BJ (cell line): ENCODE measurements at regions not wholly inside any gene's neighbourhood (a gene's known extent, or its start where the extent isn't known, plus 50 kb on each side); places are given as distances from the start of the nearest gene placed in this dataset.

Experiments used
- CTCF ChIA-PET: fragments of 350-600 bp; formaldehyde crosslinking; extraction: SDS; loops from one replicate; lab custom pipeline; 2021; ENCODE audit warnings: antibody characterized with exemption, inconsistent platforms; lab: Yijun Ruan, JAX
- POLR2A ChIA-PET: fragments of 300-600 bp; sonication (Branson Sonifier 250); formaldehyde crosslinking; extraction: SDS; loops from one replicate; lab custom pipeline; 2021; ENCODE audit warnings: antibody characterized with exemption; lab: Charles Lee
- DNase-seq: peaks from one replicate; pipeline ENCODE4 v3.0.0-alpha.2; 2011; ENCODE audit warnings: low read depth
- H3K27me3 ChIP-seq: 2 replicates; pipeline ENCODE4 v1.6.0; 2011; ENCODE audit warnings: low read length; ENCODE audit not compliant: control insufficient read depth, insufficient read depth
- H3K36me3 ChIP-seq: 2 replicates; pipeline ENCODE4 v1.5.1; 2011; ENCODE audit warnings: low read length; ENCODE audit not compliant: control insufficient read depth, insufficient read depth
- H3K4me3 ChIP-seq: 2 replicates; pipeline ENCODE4 v1.5.1; 2011; ENCODE audit warnings: low read depth, mild to moderate bottlenecking, control low read depth, low read length
- TF ChIP-seq, protein P1 (sequence below): IDR thresholded peaks from 2 replicates; pipeline ENCODE4 v1.5.1; 2011; ENCODE audit warnings: low read depth, mild to moderate bottlenecking, control low read depth, inconsistent platforms, low read length, moderate library complexity; ENCODE audit not compliant: insufficient read depth

DNA sequence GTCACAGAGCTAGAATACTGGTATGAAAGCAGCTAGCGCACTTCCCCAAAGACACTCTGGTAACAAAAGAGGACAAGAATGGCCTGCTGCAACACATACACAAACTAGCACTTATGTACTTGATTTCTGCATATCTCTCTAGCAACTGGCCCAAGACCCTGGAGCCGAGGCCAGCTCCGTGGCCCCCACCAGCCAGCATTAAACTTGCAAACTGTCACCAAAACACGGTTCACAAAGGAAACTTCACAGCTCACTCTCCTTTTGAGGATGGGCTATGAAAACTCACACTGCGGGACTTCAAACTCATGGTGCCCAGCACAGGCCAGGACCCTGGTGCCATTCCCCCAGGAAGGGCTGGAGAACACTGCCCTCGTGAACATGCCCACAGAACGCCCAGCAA, 115.9 kb upstream of the RPS6KA2 start:
- ChIA-PET CTCF (interaction anchor here (1.0 kb wide), 2 partner anchors 32 to 34 kb away, joined by 3 to 4 read pairs; no protein-coding TSS in a partner anchor), POLR2A (no interaction called here)
- DNase-seq = no peak

DNA sequence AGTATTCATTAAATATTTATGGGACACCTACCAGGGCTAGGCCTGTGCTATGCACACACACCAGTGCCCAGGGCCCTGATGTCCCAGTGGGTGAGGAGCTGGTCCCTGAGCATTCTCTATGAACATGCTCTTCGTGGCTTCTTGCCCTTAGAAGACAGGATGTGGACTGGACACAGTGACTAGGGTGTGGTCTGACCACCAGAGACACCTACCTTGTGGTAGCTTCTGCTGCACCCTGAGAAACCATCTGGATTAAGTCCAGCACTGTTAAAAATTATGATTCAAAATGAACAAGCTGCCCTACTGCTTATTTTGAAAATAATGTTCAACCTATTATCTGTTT, 112.9 kb upstream of the RPS6KA2 start:
- no peaks in the 10 kb centered on the region for H3K36me3 ChIP-seq
- CTCF ChIA-PET = interaction anchor here (0.6 to 0.8 kb wide), 2 partner anchors 63 to 230 kb away, joined by 3 to 4 read pairs; no protein-coding TSS in a partner anchor
- H3K27me3 ChIP-seq = no peaks in the 10 kb centered on the region
- TF ChIP-seq, protein P1, sequence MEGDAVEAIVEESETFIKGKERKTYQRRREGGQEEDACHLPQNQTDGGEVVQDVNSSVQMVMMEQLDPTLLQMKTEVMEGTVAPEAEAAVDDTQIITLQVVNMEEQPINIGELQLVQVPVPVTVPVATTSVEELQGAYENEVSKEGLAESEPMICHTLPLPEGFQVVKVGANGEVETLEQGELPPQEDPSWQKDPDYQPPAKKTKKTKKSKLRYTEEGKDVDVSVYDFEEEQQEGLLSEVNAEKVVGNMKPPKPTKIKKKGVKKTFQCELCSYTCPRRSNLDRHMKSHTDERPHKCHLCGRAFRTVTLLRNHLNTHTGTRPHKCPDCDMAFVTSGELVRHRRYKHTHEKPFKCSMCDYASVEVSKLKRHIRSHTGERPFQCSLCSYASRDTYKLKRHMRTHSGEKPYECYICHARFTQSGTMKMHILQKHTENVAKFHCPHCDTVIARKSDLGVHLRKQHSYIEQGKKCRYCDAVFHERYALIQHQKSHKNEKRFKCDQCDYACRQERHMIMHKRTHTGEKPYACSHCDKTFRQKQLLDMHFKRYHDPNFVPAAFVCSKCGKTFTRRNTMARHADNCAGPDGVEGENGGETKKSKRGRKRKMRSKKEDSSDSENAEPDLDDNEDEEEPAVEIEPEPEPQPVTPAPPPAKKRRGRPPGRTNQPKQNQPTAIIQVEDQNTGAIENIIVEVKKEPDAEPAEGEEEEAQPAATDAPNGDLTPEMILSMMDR = no peak
- H3K4me3 ChIP-seq = no peak overlapping the region
- DNase-seq = no peak
- POLR2A ChIA-PET = no interaction called here

More for the DNA sequence above, 115.9 kb upstream of the RPS6KA2 start:
- TF ChIP-seq, protein P1 = no peak
- no peak overlapping the region for H3K4me3 ChIP-seq
- no peaks in the 10 kb centered on the region for H3K27me3 ChIP-seq
- H3K36me3 ChIP-seq = no peaks in the 10 kb centered on the region

DNA sequence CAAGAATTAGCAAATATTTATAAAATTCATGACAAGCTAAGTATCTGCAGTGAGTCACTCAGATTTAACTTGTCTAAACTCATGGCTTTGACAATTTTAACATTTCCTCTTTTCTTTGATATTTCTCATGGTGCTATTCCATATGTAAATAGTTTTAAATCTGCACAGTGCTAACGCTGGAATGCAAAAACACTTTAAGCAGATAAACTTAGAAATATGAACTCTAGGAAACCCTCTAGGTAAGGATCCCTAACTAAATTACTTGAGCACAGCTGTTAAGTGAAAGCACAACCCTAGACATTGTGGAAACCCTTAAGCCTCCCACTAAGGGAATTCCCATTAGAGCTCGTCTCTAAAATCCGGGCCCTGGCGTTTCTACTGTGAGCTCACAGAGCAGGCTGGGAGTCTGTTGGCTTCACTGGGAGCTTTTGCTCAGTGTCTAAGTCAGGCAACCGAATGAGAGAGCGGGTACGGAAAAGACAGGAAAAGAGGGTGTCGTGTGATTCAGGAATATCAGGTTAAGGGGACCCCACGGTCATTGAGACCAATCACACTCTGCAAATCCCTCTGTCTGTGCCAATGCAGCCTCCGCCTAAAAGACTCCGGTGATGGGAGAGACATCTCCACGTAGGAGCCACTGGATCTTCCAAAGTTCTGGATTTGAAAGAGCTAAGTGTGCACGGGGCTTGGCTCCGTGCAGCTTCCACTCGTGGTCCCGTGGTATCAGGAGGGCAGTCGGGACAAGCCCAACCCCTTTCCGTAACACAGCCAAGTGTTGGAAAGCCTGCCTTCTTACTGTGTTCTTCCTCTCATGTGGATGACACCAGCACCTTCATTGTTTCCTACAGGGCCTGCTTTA, 112.3 kb upstream of the RPS6KA2 start:
- CTCF ChIA-PET = no interaction called here

DNA sequence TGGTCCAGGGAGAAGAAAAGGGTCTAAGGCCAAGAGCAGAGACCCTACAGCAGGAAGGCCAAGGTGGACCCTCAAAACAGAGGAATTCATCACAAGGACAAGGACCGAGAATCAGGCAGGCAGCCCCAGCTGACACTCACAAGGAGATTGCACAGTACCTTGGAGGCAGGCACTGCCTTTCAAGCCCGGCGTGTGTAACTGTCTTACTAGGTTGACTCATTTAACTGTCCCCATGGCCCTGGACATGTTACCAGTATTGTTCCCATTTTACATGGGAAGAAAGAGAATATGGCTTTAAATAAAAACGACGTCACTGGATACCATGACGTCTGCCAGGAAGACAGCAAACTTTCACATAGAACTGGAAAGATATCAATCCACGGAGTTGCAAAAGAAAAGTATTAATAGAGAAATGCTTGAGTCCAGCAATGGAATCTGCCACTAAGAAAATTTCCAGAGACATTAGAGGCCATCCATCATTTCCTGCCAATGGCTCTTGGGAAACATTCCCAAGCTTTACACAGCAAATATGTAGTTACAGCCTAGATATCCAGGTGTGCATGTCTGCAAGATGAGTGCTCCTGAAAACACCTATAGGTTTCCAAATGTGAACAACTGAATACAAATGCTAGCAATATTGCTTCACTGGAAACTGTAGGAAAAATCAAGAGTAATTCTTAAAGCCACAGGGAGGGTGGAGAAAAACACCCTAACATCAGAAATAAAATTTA, 111.5 kb upstream of the RPS6KA2 start:
- no peak overlapping the region for H3K4me3 ChIP-seq
- no peaks in the 10 kb centered on the region for H3K36me3 ChIP-seq
- no peaks in the 10 kb centered on the region for H3K27me3 ChIP-seq
- ChIA-PET POLR2A (no interaction called here), CTCF (no interaction called here)
- DNase-seq = no peak
- TF ChIP-seq, protein P1 = no peak

More for the DNA sequence above, 112.3 kb upstream of the RPS6KA2 start:
- POLR2A ChIA-PET = no interaction called here
- no peaks in the 10 kb centered on the region for H3K36me3 ChIP-seq
- no peaks in the 10 kb centered on the region for H3K27me3 ChIP-seq
- no peak for DNase-seq
- TF ChIP-seq, protein P1 = no peak
- H3K4me3 ChIP-seq = no peak overlapping the region

DNA sequence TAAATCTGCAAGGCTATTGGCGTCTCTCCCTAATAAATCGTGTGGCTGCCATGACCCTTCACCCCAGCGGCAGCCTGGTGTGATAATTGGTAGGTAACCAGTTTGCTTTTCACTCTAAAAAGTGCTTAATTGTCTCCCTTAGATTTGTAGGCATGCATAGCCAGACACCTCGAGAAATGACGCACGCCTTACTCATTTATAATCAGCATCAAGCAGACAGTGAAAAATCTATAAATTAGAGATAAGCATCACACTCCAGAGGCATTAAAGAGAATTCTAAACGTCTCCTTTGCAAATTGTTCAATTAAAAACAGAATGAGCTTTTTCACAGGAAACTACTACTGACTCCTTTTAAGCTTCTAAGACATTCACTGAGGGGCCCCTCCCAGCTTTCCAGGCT, 110.2 kb upstream of the RPS6KA2 start:
- ChIA-PET CTCF (no interaction called here), POLR2A (no interaction called here)
- no peak overlapping the region for H3K4me3 ChIP-seq
- H3K27me3 ChIP-seq = no peaks in the 10 kb centered on the region; the same call in 1 of the 2 replicates
- TF ChIP-seq, protein P1 = no peak
- no peaks in the 10 kb centered on the region for H3K36me3 ChIP-seq
- no peak for DNase-seq
